OCI-LY3 (cell line): ENCODE measurements at regions not wholly inside any gene's neighbourhood (a gene's known extent, or its start where the extent isn't known, plus 50 kb on each side); places are given as distances from the start of the nearest gene placed in this dataset.

Source experiments
- CTCF ChIP-seq: fragments of 200-600, 300-600 bp; sonication (generic); IDR thresholded peaks from 2 replicates; pipeline ENCODE4 v1.5.1; 2014; ENCODE audit warnings: antibody characterized with exemption, low read length, low read depth
- EZH2phosphoT487 ChIP-seq: fragments of 200-600 bp; shearing (Covaris generic); IDR thresholded peaks from 2 replicates; pipeline ENCODE4 v1.6.1; 2018; ENCODE audit warnings: antibody characterized with exemption, mixed run types, low read depth

- TF ChIP-seq CTCF, result no peak
- TF ChIP-seq EZH2phosphoT487, result no peak
These were observed 290.4 kb upstream of the PDE4D start for GRCh38 chr5:60183881-60184280.
